Fibroblast of the conjunctiva (primary cell): ENCODE measurements at regions not wholly inside any gene's neighbourhood (a gene's known extent, or its start where the extent isn't known, plus 50 kb on each side); places are given as distances from the start of the nearest gene placed in this dataset.
"Not testable (repeated sequence)": the region's sequence is repeated elsewhere in the genome, so short reads cannot be mapped to it uniquely, and the experiment has no call there.

Experiments used
- DNase-seq: peaks from one replicate; pipeline ENCODE4 v3.0.0-alpha.2; 2010; ENCODE audit warnings: low read depth

- DNase-seq: no peak
Measured at GRCh38 chr3:65172209-65172608, 484.4 kb upstream of the ADAMTS9 start.

- DNase-seq: peak; percentile 41
Measured at GRCh38 chr3:65170390-65171042, 482.7 kb upstream of the ADAMTS9 start.

GRCh38 chr3:65169961-65170360, 482.2 kb upstream of the ADAMTS9 start:
- no peak for DNase-seq

GRCh38 chr3:65168547-65168946, 480.7 kb upstream of the ADAMTS9 start:
- DNase-seq: no peak

GRCh38 chr3:65166531-65166930, 478.7 kb upstream of the ADAMTS9 start:
- no peak for DNase-seq

GRCh38 chr3:65158023-65158422, 470.2 kb upstream of the ADAMTS9 start:
- DNase-seq: no peak

- no peak for DNase-seq
Measured at GRCh38 chr3:65153850-65154512, 466.2 kb upstream of the ADAMTS9 start.

- DNase-seq: no peak
Measured at GRCh38 chr3:65151666-65152065, 463.9 kb upstream of the ADAMTS9 start.

GRCh38 chr3:65149877-65150276, 462.1 kb upstream of the ADAMTS9 start:
- no peak for DNase-seq

GRCh38 chr3:65148687-65149086, 460.9 kb upstream of the ADAMTS9 start:
- DNase-seq: no peak

GRCh38 chr3:65146179-65146578, 458.4 kb upstream of the ADAMTS9 start:
- no peak for DNase-seq

- no peak for DNase-seq
Measured at GRCh38 chr3:65145680-65146079, 457.9 kb upstream of the ADAMTS9 start.

GRCh38 chr3:65144791-65145351, 457.1 kb upstream of the ADAMTS9 start:
- no peak for DNase-seq

- DNase-seq: no peak
Measured at GRCh38 chr3:65142456-65142855, 454.7 kb upstream of the ADAMTS9 start.

GRCh38 chr3:65138556-65138955, 450.8 kb upstream of the ADAMTS9 start:
- DNase-seq: no peak

GRCh38 chr3:65133752-65134151, 446.0 kb upstream of the ADAMTS9 start:
- not testable (repeated sequence) for DNase-seq

GRCh38 chr3:65130782-65131181, 443.0 kb upstream of the ADAMTS9 start:
- no peak for DNase-seq

- DNase-seq: no peak
Measured at GRCh38 chr3:65128346-65128745, 440.5 kb upstream of the ADAMTS9 start.

- no peak for DNase-seq
Measured at GRCh38 chr3:65126527-65127410, 439.0 kb upstream of the ADAMTS9 start.

GRCh38 chr3:65120156-65120555, 432.4 kb upstream of the ADAMTS9 start:
- DNase-seq: not testable (repeated sequence)

- DNase-seq: no peak
Measured at GRCh38 chr3:65118912-65119499, 431.2 kb upstream of the ADAMTS9 start.

GRCh38 chr3:65114041-65114440, 426.2 kb upstream of the ADAMTS9 start:
- DNase-seq: no peak
